Epidermal melanocyte (primary cell): ENCODE measurements at regions not wholly inside any gene's neighbourhood (a gene's known extent, or its start where the extent isn't known, plus 50 kb on each side); places are given as distances from the start of the nearest gene placed in this dataset.
"Not testable (repeated sequence)": the region's sequence is repeated elsewhere in the genome, so short reads cannot be mapped to it uniquely, and the experiment has no call there.

Experiments
- DNase-seq: peaks from one replicate; pipeline ENCODE4 v3.0.0; 2011; ENCODE audit warnings: low spot score; ENCODE audit not compliant: insufficient read length

GRCh38 chr4:58074382-58074781 lies 964.2 kb upstream of the IGFBP7 start:
- no peak for DNase-seq

- no peak for DNase-seq
These were observed 960.5 kb upstream of the IGFBP7 start for GRCh38 chr4:58070726-58071125.

- no peak for DNase-seq
These were observed 954.5 kb upstream of the IGFBP7 start for GRCh38 chr4:58064653-58065052.

GRCh38 chr4:58063404-58064160 lies 953.4 kb upstream of the IGFBP7 start:
- DNase-seq: no peak

GRCh38 chr4:58061967-58062366 lies 951.8 kb upstream of the IGFBP7 start:
- no peak for DNase-seq

GRCh38 chr4:58050439-58050838 lies 940.3 kb upstream of the IGFBP7 start:
- no peak for DNase-seq

- DNase-seq: no peak
These were observed 938.3 kb upstream of the IGFBP7 start for GRCh38 chr4:58048491-58048890.

GRCh38 chr4:58042176-58042575 lies 932.0 kb upstream of the IGFBP7 start:
- no peak for DNase-seq

GRCh38 chr4:57993944-57994343 lies 883.8 kb upstream of the IGFBP7 start:
- no peak for DNase-seq

- DNase-seq: no peak
These were observed 879.2 kb upstream of the IGFBP7 start for GRCh38 chr4:57989430-57989829.

- no peak for DNase-seq
These were observed 875.0 kb upstream of the IGFBP7 start for GRCh38 chr4:57985161-57985560.

GRCh38 chr4:57981123-57981522 lies 870.9 kb upstream of the IGFBP7 start:
- DNase-seq: no peak

- DNase-seq: no peak
These were observed 864.6 kb upstream of the IGFBP7 start for GRCh38 chr4:57974821-57975220.

- no peak for DNase-seq
These were observed 863.6 kb upstream of the IGFBP7 start for GRCh38 chr4:57973819-57974218.

GRCh38 chr4:57971261-57971660 lies 861.1 kb upstream of the IGFBP7 start:
- DNase-seq: no peak

- no peak for DNase-seq
These were observed 857.0 kb upstream of the IGFBP7 start for GRCh38 chr4:57966987-57967760.

GRCh38 chr4:57965431-57965830 lies 855.2 kb upstream of the IGFBP7 start:
- DNase-seq: not testable (repeated sequence)

- DNase-seq: no peak
These were observed 835.1 kb upstream of the IGFBP7 start for GRCh38 chr4:57945298-57945697.

- no peak for DNase-seq
These were observed 833.5 kb upstream of the IGFBP7 start for GRCh38 chr4:57943682-57944081.

- DNase-seq: not testable (repeated sequence)
These were observed 827.1 kb upstream of the IGFBP7 start for GRCh38 chr4:57937326-57937725.

GRCh38 chr4:57926311-57926710 lies 816.1 kb upstream of the IGFBP7 start:
- no peak for DNase-seq

- no peak for DNase-seq
These were observed 814.8 kb upstream of the IGFBP7 start for GRCh38 chr4:57924951-57925350.

- DNase-seq: no peak
These were observed 806.3 kb upstream of the IGFBP7 start for GRCh38 chr4:57916479-57916878.
